ENCODE measurements at regions not wholly inside any gene's neighbourhood (a gene's known extent, or its start where the extent isn't known, plus 50 kb on each side); places are given as distances from the start of the nearest gene placed in this dataset.
"Not testable (repeated sequence)": the region's sequence is repeated elsewhere in the genome, so short reads cannot be mapped to it uniquely, and the experiment has no call there.

DNA sequence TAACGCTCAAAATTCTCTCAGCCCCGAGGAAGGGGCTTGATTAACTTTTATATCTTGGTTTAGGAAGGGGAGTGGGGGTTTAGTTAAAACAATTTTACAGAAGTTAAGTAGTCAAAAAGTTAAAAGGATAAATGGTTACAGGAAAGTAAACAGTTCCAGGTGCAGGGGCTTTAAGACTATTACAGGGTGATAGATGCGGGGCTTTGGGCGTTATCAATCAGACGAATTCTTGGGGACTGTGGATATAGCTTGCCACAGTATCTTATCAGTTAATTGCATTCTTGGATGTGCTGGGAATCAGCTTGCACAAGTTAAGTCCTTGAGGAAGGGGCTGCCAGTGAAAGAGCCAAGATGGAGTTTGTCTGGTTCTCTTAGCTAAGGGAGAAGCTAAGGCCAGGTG is 616.2 kb downstream of the XPNPEP1 start:
- TF ChIP-seq, protein P1, sequence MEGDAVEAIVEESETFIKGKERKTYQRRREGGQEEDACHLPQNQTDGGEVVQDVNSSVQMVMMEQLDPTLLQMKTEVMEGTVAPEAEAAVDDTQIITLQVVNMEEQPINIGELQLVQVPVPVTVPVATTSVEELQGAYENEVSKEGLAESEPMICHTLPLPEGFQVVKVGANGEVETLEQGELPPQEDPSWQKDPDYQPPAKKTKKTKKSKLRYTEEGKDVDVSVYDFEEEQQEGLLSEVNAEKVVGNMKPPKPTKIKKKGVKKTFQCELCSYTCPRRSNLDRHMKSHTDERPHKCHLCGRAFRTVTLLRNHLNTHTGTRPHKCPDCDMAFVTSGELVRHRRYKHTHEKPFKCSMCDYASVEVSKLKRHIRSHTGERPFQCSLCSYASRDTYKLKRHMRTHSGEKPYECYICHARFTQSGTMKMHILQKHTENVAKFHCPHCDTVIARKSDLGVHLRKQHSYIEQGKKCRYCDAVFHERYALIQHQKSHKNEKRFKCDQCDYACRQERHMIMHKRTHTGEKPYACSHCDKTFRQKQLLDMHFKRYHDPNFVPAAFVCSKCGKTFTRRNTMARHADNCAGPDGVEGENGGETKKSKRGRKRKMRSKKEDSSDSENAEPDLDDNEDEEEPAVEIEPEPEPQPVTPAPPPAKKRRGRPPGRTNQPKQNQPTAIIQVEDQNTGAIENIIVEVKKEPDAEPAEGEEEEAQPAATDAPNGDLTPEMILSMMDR (conservative IDR thresholded peaks at IDR 0.05; ENCODE audit: low read length) = not testable (repeated sequence)
- TF ChIP-seq EZH2phosphoT487 (IDR thresholded peaks at IDR 0.05; ENCODE audit: borderline replicate concordance) = not testable (repeated sequence)

Measured in Loucy (cell line).